Central memory CD4-positive, alpha-beta T cell (primary cell): ENCODE measurements at regions not wholly inside any gene's neighbourhood (a gene's known extent, or its start where the extent isn't known, plus 50 kb on each side); places are given as distances from the start of the nearest gene placed in this dataset.
A peak's percentile ranks its signal among the peaks of the same experiment; 100 is the strongest.

Experiments used
- DNase-seq: peaks from one replicate; pipeline ENCODE4 v3.0.0; 2022

- no peak for DNase-seq
Observed at GRCh38 chr1:59007820-59008598, 224.2 kb upstream of the JUN start.

DNA sequence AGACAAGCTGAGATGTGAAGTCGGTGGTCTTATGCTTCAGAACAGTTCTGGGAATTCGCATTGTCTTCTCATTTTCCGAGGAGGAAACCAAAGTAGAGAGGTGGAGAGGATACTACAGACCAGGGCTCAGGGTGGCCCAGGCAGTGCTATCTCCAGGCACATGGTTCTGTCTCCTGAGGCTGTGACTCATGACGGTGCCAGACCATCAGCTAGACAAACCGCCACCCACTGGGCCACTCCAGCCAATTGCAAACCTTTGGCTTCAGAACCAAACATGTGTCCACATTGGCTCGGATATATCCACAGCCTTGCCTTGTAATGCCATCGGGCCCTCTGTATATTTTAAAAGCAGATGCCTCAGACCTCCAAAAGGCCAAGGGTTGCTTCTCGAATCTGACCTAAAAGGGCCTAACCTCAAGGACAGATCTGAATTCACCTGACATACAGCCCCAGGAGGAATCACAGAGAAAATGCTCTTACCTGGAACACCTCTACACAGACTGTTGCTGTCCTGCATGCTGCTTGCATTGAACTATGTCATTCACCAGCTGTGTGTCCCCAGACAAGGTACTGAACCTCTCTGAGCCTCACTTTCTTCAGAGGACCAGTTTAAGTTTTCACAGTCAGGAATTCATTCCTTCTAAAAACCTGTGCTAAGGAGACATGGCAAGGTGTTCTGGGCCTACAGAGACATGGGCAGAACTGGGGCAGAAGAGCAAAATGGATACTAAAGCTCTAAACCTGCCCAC lies 224.9 kb upstream of the JUN start:
- DNase-seq, result no peak

DNA sequence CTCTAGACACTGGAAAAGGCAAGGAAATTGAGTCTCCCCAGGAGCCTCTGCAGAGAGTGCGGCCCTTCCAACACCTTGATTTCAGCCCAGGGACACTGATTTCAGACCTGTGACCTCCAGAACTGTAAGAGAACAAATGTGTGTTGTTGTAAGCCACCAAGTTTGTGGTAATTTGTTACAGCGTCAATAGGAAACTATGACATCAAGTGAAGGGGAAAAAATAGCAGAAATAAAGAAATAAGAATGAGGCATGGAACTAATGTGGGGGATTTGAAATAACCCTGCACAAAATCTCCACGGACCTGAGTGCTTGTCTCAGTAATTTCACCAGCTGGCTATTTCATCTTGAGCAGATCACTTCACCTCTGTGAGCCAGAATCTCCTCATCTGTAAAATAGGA lies 227.8 kb upstream of the JUN start:
- no peak for DNase-seq

DNA sequence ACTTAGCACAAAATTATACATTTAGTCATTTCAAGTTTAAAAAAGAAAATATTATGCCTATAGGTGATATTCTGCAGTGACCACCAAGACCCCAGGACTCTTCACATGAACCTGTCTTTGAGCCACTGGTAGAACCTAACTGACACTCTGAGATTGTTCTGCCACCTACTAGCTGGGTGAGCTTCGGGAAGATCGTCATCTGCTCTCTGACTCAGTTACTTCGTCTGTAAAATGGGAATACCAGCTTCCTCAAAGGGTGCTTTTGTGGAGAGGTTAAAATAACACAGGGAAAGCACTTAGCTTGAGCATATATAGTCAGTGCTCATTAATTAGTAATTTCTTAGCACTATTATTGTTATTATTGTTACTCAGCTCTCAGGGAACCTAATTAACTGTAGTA lies 228.5 kb upstream of the JUN start:
- DNase-seq, result no peak

DNA sequence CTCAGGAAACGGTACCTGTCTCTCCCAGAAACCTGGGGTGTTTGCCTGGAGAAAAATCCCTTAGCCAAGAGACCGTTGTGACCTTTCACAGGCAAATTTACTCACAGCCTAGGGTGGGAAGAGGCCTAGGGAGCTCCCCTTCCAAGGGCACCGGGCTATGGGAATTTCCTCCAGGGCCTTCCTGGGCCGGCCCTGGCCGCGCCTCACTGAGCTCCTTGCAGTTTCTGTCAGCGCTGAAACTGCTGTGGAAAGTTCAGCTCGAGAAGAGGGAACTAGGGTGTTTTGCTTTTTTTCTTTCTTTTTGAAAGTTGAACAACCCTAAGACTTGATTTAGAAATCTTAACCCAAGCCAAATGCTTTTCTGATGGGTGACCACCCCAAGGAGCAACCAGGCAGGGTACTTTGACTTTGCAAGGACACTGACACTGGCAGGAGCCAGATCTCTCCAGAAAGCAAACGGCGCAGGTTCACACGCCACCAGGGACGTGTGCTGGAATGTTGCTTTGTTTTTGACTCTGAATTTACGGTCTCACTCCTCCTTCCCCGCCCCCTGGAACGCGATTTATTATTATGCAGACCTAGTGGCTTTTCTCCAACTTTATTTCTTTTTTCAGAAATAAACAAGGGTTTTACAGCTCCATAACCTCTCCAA lies 229.6 kb upstream of the JUN start:
- DNase-seq, result no peak

DNA sequence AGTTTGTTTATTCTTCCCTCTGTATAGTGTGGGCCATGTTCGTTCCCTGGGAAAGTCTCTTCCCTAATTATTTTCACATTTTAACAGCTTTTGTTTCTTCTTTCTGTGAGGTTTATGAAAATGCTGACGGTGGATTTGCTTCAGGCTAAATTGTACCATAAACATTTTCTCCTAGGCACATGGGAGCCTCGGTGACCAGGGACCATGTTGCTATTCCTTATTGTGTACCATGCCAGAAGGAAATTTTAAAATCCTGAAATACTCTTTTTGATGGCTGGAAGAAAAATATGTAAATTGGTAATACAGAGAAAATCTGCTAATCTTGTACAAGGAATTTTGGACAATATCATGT lies 230.1 kb upstream of the JUN start:
- DNase-seq, result no peak

DNA sequence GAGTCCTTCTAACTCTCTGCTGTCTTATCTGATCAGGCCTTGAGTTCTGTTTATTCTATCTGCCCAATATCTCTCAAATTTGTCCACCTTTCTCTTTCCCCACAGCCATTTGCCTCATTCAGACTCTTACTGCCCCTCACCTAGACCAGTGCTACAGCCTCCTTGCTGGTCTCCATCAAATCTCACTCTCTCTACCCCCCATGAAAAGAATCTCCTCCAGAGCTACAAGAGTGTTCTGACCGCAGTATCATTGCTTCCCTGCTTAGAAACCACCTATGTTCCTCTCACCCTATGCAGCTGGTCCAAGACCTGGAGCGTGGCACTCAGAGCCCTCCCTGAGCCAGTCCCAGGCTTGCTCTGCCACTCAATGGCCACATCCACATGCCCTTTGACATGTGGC lies 231.0 kb upstream of the JUN start:
- no peak for DNase-seq

DNA sequence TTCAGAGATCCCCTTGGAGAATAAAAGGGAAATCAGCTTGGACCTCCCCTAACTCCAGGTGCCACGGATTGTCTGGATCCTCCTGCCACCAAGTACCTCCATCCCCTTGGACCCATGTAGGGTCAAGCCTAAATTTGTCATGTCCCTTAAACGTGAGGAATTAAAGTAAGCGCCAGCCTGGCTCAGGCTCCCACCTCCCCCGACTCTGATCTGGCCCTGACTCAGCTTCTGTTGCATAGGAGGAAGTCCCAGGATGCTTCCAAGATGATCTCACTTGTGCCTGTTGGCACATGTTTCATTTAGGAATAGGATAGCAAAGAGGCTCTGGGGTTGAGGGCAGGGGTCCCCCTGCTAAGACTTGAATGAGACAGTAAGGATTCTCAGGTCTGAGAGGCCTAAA lies 231.9 kb upstream of the JUN start:
- no peak for DNase-seq

DNA sequence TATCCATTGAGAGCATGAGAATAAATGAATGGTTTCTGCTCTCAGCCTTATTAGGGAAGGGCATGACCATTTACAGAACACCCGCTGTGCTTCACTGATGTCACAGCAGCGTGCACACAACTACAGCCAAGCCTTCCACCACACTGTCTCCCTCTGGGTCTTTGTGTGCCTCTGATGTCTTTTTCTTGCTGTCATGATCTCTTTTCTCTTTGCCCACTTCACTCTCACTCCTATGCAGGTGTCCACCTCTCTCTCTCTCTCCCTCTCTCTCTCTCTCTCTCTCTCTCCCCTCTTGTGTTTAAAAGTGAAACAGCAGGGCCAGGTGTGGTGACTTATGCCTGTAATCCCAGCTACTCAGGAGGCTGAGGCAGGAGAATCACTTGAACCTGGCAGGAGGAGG lies 232.5 kb upstream of the JUN start:
- no peak for DNase-seq

DNA sequence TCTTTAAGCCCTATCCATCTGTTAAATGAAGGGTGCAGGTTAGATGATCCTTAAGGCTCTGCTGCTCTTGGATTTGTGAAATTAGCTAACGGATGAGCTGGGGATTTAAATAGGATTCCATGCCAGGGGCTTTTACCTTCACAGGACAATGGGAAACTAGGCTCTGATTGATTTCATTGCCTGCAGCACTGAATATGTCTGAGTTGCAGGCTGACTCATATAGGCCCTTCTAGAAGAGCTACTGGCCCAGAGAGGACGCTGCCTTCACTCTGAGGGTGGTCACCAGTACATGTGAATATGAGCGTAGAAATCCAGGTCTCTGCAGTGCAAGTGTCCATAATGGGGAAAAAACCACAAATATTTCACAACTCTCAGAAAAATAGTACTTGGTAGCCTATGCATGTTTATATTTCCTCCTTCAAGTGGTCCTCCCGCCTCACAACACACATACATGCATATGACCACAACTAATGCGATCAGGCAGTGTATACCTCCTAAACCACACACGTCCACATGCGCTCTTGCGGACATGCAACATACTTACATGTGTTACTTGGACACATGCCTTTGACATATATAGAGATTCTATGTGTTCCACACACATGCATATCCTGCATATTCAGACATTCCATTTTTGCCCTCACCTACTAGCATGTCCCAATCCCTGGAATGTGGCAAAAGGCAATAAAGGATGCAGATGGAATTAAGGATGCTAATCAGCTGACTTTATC lies 233.8 kb upstream of the JUN start:
- DNase-seq, result no peak

DNA sequence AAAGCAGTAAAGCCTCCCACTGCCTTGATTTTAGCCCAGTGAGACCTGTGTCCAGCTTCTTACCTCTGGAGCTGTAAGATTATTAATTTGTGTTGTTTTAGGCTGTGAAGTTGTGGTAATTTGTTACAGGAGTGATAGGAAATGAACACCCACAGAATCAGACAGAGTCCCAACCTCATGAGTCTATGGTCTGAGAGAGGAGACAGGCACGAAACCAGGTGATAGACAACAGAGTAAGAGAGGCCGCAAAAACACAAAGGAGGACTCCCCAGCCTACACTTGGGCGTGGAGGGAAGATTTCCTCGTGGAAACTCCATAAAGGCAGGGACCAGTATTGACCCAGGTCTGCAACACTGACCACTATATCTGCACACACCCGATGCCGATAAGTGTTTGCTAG lies 234.6 kb upstream of the JUN start:
- DNase-seq, result no peak

DNA sequence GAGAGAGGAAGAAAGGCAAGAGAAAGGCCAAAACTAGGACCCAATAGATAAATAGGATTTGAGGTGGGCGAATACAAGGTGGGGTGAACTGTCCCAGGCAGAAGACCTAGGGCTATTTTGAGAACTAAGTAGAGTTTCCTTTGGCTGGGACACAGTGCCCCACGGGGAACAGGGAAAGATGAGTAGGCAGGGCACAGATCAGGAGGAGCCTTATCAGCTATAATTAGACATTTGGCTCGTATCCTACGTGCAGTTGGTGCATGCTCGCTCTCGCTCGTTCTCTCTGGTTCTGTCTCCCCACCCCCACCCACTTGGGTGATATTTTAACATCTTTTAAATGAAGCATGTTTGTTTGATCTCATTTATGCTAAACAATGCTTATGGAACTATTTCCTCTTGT lies 235.0 kb upstream of the JUN start:
- no peak for DNase-seq

- peak; percentile 48 for DNase-seq
Observed at GRCh38 chr1:59020151-59020997, 236.5 kb upstream of the JUN start.

DNA sequence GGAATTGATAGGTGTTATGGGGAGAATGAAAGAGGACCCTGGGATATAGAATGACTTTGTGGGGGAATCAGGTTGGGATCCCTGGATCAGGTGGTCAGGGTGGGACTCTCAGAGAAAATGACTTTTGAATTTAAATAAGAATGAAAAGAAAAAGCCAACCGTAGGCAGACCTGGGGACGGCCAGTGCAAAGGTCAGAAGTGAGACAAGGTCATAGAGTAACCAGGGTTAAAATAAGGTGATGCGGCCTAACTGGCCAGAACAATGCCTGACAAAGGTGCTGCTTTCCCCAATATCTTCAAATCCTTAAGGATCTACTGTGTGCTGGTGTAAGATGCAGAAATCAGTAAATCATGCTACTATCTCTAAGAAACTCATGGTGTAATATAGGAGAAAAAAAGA lies 238.4 kb upstream of the JUN start:
- DNase-seq, result no peak

- DNase-seq, result no peak
Observed at GRCh38 chr1:59022799-59023198, 239.0 kb upstream of the JUN start.

GRCh38 chr1:59025201-59025600 lies 241.4 kb upstream of the JUN start:
- no peak for DNase-seq

- no peak for DNase-seq
Observed at GRCh38 chr1:59025898-59026426, 242.1 kb upstream of the JUN start.

DNA sequence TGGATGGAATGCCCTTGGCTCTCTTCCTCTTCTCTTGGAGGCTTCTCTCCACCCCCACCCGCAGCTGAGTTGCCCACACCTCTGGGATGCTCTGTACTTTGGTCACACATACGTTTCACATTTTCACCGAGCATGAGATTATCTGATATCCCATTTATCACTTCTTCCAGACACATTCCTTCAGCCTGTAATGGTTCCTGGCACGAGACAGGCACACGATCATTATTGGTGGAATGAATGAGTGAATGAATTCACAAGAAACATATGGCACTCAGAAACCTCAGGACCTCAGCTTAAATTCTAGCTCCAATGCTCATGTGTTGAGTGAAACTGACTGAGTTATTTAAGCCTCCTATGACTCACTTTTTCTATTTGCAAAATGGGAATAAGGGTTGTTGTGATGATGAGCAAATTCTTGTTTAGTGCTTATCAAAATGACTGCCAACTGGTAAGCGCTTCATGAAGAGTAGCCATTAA lies 242.7 kb upstream of the JUN start:
- DNase-seq, result no peak

- DNase-seq, result no peak
Observed at GRCh38 chr1:59027177-59027576, 243.3 kb upstream of the JUN start.

DNA sequence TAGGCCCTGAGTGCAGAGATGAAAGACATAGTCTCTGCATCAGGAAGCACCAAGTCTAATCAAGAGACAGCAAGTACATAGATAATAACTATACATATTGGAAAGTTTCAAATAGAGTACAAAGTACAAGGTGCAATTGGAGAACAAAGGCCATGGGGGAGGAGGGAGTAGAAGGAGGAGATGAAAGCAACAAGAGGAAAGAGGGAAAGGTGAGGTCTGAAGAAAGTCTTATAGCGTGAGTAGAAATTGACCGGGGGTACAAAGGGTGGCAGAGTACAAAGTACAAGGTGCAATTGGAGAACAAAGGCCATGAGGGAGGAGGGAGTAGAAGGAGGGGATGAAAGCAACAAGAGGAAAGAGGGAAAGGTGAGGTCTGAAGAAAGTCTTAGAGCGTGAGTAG lies 244.2 kb upstream of the JUN start:
- no peak for DNase-seq

GRCh38 chr1:59029411-59030167 lies 245.7 kb upstream of the JUN start:
- no peak for DNase-seq
